DMS153 (cell line): ENCODE measurements at regions not wholly inside any gene's neighbourhood (a gene's known extent, or its start where the extent isn't known, plus 50 kb on each side); places are given as distances from the start of the nearest gene placed in this dataset.
"Not testable (repeated sequence)": the region's sequence is repeated elsewhere in the genome, so short reads cannot be mapped to it uniquely, and the experiment has no call there.

Source experiments
- DNase-seq: peaks from one replicate; lab custom pipeline; 2025; lab: John Stamatoyannopoulos, UW

DNA sequence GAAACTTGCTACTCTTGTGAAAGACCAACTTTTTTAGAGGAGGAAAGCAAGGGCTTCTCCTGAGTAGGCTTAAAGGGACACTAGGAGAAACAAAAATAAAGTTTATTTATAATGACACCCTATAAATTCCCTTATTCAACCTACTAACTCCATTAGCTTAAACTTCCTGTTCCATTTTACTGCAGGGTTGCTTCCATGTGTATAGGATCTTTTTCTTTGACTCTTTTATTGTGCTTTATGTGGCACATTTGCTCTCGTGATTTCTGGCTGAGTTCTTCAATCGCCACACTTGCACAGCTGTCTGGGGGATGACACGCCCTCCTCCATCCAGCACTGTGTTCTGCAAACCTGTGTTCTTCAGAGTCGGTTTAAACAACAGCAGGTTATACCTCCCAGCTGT lies 225.7 kb upstream of the NPVF start:
- DNase-seq = no peak

DNA sequence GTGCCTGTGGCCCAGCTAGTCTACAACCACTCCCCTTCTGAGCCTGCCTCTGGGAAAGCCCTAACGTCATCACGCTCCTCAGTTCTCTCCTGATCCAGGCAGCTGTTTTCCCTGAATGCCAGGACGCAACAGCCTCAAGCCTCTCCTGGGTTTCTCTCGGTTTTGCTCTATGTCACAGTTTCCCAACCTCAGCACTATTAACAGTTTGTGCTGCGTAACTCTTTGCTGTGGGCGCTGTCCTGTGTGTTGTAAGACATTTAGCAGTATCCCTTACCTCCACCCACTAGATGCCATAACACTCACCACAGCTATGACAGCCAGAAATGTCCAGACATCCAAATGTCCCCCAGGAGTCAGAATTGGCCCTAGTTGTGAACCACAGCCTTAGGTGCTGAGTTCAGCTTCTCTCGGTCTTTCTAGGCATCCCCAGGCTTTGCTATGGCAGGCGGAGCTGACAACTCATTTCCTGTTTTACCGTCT lies 226.3 kb upstream of the NPVF start:
- no peak for DNase-seq

DNA sequence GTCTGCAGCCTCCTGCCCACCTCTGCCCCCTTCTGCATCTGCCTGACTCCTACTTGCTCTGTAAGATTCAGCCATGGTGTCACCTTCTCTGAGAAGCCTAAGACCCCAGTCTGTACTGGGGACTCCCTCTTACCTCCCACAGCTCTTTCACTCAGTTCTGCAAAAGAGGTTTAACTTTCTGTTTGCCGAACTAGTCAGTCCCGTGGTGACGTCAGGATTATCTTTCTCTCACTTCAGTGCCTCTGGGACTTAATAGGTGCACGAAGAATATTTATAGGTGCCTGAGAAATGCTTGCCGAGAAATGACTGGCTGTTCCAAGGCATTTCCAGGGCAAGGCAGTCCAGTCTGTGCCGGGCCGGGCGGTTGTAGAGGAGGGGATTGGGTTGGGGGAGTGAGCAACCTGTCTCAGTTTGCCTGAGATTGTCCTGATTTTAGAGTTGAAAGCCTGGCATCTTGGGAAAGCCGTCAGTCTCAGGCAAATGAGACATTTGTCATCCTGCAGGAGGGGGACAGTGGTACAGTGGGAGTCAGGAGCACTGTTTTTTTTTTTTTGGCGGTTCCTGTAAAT lies 227.5 kb upstream of the NPVF start:
- no peak for DNase-seq

DNA sequence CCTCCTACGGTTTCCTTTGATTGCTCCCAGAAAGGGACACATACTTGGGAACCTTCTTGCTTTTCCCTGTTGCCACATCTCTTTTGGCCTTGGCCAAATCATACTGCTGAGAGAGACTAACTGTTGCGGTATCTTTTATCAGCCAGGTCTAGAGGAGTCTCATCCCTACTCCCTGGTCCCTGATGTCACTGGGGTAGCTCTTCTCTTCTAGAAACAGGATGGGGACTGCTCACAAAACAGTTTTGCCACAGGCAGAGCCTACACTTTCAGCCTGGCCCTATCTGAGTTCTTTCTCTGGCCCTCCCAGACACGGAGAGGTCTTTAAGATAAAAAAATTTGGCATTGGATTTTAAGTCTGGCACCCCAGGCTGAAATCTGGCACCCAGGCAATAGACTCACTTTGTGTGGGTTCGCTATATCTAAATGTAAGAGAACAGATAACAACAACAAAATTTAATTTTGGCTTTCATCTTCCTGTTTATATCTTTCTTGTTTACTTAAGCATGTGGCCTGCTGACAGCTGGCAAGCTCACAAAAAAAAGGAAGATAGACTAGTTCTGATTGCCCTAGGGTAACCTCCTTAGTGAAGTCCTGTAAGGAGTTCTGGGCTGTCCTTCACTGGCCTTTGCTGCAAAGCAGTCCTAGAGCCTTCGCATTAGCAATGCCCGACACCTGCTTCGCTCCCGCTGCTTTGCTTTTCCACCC lies 228.3 kb upstream of the NPVF start:
- no peak for DNase-seq

DNA sequence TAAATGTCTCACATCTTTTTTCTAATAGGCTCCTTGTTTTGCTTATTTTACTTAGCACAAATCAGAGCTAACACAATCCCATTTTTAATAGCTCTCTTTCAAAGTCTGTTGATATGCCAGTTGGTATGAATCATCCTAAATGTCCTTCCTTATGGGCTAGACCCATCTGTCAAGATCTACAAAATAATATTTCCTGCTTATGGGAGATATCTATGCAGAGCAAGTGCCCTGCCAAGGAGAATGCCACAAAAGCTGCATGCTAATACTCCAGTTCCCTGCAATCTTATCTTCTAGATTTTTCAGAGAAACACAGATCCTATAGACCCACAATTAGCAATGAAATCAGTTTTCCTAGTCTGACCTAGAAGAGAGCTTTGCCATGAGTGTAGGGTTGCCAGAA lies 230.8 kb upstream of the NPVF start:
- no peak for DNase-seq

DNA sequence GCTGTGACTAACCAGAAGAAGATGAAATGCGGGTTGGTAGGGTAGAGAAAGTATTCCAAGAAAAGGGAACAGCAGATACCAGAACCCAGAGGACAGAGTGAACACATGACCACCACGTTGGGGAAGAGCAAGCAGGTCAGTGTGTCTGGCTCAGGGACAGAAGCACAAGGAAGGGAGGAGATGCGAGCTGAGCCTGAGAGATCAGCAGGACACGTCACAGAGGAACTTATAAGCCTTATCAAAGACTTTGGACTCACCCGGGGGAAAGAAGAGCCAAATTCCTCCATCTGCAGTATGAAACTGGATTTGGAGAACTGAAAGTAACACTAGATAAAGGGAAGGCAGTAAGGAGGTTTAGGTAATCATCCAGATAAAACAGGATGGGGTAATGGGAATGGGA lies 232.1 kb upstream of the NPVF start:
- no peak for DNase-seq

DNA sequence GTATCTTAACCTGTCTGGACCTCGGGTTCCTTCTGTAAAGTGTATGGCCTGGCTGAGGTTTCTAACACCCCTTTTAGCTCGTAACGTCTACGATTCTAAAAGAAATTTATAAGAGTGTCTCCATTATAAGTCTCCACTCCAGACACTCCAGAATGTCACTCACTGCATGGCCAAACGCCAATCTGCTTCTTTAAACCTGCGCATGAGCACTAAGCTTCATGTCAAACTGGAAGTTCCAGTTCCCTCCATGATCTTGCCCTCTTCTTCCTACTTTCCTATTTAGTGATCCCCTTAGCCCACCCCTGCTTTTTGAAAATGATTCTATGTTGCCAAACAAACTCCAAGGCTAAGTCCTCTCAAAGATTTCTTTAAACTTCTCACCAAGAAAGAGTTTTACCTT lies 241.4 kb upstream of the NPVF start:
- no peak for DNase-seq

DNA sequence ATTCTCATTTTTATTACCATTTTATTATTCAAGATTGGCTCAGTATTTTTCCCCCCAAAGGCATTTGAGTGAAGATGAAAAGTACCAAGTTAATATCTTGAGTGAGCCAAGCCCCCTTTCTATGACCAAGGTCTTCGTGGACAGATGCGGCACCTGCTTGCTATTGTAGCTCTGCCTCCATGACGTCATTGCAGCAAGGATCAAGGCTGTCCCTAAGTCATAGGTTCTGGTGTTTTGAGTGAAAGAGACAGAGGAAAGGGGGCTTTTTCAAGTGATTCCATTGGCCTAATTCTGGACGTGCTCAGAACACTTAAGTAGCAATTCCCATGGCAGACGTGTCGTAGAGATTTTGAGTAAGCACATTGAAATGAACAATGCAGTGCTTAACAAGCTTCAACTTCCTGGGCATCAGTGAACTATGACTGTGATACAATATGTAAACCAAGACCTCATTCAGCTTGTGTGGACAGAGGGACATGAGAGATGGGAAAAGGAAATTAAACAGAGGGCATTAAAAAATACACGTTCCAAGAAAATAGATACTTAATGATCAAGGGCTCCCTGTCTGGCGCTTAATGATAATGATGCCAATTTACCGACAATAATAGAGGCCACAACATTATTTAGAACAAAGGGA lies 248.7 kb upstream of the NPVF start:
- DNase-seq = peak; percentile 52

DNA sequence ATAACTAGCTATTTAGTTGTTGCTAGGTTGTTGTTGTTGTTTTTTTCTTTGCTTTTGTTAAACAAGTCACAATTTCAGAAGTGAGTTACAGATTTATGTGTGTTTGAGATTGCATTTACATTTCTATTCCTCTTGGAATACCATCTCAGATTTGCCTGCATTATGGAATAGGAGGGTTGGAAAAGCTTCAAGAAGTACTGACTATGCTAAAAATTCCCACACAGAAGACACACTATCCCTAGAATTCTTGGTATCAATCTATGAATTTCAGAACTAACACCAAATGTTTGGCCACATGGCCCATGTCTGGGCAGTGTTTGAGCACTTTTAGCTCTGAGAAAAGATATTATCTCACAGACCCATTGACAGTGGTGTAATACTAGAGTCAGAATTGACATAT lies 249.9 kb upstream of the NPVF start:
- not testable (repeated sequence) for DNase-seq

DNA sequence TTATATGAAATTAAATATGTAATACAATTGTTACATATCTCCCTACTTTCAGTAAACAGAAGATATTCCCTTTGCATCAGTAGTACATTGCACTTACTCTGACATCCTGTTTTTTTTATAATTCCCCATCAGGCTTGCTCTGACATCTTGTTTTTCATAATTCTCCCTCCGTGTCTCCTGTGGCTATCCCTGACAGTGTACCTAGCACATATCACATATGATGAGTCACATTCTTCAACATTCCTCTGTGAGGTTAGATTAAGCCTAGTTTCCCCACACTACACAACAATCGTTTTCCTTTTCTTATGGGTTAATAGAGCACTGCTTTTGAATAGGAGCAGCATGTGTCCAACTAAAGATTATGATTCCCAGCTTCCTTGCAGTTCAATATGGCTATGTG lies 250.6 kb upstream of the NPVF start:
- no peak for DNase-seq

DNA sequence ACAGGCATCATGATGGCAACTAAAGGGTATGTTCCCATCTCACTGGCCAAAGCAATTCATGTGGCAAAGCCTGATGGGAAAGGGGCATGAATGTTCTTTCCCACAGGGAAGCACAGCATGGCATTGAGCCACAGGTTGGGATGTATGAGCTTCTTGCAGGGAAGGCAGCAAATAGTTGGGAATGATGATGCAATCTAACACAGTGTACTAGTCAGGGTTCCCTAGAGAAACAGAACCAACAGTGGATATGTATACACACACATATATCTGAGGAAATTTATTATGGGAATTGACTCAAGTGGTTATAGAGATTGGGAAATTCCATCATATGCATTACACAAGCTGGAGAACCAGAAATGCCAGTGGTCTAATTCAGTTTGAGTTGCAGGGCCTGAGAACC lies 253.6 kb upstream of the NPVF start:
- DNase-seq = no peak

DNA sequence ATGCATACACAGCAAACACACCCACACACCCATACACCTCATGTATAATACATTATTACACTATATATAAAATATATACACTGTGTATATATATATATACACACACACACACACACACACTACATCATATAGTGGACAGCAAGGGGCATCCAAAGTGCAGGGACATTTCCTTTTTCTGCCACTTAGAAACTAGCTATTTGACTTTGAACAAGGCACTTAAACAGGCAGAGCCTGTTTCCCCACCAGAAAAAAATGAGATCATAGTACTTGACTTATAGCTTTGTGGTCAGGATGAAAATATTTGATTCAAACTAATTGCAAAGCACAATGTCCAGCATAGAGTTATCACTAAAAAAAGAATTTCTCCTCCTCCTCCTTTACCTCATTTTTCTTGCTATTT lies 254.3 kb upstream of the NPVF start:
- no peak for DNase-seq

DNA sequence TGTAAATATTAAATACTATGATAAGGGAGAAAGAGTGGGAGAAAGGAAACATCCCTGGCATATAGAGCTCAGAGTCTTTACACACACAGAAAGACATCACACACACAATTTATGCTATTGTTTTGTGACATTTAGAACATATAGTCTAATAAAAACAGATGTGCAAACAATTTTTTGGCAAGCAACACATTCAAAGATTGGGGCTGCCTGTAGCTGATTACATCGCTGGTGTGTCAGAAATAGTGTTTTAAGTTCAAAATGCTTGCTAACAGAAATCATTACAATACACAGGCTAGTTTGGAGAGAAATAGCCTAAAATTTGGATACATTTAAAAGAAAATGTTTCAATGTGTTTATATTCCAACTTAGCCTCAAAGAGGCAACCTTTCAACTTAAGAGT lies 256.7 kb upstream of the NPVF start:
- DNase-seq = no peak

DNA sequence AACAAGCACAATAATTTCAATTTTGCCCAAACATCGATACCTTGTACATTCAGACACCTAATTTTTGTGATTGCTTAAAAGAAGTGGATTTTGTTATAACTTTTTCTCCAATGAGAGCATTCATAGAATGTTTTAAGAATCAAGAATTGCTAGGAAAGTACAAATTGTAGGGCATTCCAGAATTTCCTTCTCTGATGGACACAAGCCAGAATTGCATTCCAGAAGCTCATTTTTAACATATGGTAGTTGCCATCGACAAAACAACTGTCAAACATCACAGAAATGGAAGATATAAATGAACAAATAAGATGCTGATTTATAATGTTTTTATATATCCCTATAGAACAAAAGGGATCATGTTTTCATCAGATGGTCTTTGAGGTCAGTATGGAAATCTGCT lies 258.4 kb upstream of the NPVF start:
- DNase-seq = no peak

DNA sequence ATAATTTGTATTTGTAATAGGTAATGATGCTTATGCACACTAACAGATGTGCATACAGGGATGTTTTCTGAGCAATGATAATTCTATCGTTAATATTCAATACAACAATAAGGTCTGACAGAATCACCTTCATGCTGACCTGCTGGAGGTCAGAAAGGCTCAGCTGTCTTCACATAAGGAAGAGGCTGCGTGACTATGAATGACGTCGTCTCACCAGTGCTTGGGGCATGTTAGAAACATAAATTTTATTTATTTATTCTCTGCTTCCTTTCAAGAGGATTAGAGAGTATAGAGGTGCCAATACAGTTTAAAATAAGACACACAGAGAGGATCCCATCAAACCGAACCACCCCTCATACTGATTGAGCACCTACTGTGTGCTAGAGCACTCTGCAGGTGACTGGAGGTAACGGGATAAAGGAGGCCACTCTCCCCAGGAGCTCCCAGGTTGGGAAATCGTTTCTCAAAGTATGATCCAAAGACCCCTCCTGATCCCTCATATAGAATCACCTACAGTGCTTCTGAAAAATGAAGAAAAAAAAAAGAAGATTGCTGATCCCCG lies 265.6 kb upstream of the NPVF start:
- no peak for DNase-seq

DNA sequence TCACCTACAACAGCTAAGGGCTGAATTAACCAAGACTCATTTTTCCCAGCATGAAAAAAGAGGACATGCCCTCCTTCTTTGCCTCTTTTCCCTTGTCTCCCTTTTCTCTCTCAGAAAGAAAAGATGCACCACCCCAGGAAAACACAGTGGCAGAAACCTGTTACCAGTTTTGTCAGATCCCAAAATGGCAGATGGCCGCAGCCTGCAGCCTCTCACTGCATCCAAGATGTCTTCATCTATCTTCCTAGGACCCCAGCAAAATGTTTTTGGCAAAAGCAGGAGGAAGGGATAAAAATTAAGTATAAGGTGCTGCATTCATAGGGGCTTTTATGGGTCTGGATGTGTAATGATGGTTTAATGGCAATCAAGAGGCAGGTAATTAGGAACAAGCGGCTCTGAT lies 266.6 kb upstream of the NPVF start:
- DNase-seq = no peak

DNA sequence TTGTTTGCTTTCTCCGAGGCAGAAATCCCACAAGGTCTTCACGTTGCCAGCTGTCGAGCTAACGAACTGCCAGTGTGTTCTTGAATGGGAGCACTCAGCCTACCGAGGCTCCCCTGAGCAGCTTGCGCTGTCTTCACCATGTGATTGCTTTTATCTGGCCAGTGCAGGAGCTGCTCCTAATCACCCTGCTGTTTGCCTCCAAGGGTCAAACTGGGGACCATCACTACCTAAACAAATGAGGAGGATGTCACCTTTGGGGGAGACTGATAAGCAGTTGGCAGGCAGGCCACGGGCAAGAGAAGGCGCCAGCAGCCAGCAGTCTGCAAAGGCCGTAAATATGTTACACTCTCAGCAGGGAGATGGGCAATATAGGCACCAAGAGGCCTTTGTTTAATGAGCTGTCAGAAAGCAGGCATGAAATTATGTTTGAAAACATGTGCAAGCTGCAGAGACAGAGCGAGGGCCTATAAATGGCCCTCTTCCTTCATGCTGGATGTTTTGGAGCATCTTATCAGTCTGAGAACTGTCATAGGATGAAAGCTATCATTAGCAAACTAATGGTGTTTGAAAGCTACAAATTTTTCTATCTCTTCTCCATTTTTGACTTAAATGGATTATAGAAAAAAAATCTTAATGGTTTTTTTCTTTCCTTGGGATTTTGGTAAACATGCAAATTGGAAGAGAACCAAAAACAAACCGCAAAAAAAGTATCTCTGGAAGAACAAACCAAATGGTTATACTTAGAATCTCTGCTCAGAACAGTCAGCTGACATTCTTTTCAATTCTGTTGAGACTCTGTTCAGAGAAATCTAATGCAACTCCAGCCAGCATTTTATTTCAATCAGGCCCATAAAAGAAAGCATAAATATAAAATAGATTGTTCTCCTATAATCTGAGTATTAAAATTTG lies 267.3 kb upstream of the NPVF start:
- DNase-seq = peak; percentile 21

DNA sequence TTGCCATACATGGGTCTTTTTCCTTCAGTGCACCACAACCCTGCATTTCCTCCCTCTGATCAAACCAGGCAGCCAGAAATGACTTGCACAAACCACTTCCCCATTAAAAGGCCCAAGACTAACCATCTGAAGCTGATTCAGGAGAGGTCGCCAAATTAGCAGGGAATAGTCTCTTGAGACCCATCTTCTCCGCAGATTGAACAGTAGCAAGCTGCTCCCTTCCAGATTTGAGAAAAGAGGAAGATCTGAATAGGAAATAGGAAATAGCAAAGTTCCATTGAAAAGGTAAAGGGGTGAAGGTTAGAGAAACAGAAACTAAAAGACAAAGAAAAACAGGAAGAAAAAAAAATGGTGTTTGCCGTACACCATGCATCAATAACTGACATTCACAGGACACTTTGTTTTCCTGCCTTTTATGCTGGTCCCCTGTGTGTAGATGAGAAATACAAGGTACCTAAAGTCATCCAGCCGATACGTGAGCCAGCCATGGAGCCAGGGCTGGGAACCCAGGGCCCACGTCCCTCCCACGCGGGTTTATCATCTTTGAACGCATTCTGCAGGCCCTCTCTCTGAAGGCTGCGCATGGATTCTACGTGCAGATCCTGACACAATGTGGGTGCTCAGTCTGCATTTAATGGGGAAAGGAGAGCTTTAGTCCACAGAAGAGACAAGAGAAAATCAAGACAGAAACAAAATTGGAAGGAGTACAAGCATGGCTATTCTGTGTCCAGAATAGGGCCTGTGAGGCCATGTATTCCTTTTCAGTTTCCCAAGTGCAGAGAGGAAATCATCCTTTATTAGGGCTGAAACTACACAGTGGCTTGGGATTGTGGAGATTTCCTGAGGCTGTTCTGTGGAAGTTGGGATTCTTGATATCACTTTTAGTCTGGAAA lies 268.4 kb upstream of the NPVF start:
- no peak for DNase-seq

DNA sequence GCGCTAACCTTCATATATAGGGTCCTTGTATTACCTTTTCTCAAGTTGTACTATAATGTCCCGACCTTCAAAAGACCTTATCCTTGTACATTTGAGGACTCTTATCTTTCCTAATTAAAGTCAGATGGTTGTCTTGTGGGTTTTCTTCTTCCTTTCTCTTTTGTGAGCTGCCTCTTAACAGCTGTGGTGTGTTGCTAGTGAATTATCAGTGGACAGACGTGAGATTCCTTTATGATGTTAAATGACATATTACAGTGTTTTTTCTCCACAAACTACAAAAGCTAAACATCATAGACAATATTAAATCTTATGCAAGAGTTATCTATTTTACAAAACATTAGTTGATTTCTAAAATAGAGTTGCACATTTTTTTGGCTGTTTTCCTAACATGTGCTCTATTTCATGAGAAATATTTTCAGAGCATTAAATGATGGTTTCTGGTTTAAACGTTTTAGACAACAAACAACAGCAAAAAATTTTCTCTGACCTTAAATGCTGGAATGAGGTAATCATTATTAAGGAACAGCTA lies 272.2 kb upstream of the NPVF start:
- DNase-seq = no peak

DNA sequence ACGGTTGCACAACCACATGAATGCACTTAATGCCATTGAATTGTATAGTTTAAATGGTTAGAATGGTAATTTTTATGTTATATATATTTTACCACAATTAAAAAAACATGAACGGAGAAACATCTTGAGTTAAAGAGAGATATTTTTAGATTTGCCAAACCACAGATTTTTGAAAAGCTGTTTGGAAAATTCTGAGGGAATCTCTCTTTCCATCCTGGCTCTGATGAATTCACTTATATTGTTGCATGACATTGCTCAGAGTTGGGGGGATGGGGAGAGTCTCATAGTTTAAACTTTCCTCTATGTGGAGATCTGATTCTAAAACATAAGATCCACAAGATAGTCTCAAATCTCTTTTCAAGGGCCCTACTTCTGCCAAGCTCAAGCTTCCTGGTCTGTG lies 275.0 kb upstream of the NPVF start:
- DNase-seq = no peak
